IMR-90 (cell line): ENCODE measurements at regions not wholly inside any gene's neighbourhood (a gene's known extent, or its start where the extent isn't known, plus 50 kb on each side); places are given as distances from the start of the nearest gene placed in this dataset.

Experiments
- ATAC-seq: fragments of 200-7000 bp; cut with Tn5 transposase; 2 replicates; pipeline ENCODE4 v1.9.1; 2020; ENCODE audit warnings: low read depth, mild to moderate bottlenecking, moderate library complexity
- BruUV-seq: library from RNA; stranded (reverse); fragments of 400-500 nt; replicated peaks from 2 replicates; lab custom pipeline; 2021; lab: Mats Ljungman, UMichigan
- CTCF ChIA-PET: fragments of 300-600 bp; formaldehyde crosslinking; extraction: SDS; loops from one replicate; lab custom pipeline; 2021; ENCODE audit warnings: antibody characterized with exemption; lab: Yijun Ruan, JAX
- POLR2A ChIA-PET: fragments of 300-600 bp; sonication (Branson Sonifier 250); formaldehyde crosslinking; loops from one replicate; lab custom pipeline; 2022; ENCODE audit warnings: antibody characterized with exemption; ENCODE audit not compliant: unreplicated experiment; lab: Charles Lee
- DNase-seq: peaks from one replicate; pipeline ENCODE4 v3.0.0; 2013
- H2AFZ ChIP-seq: replicated peaks from 2 replicates; pipeline ENCODE3; 2013; ENCODE audit warnings: low read length, mild to moderate bottlenecking; ENCODE audit not compliant: poor library complexity
- H2AK5ac ChIP-seq: 2 replicates; pipeline ENCODE4 v1.6.1; 2013; ENCODE audit warnings: low read depth, low read length, inconsistent platforms
- H2AK9ac ChIP-seq: replicated peaks from 2 replicates; pipeline ENCODE3; 2013; ENCODE audit warnings: mild to moderate bottlenecking, low read depth, low read length, moderate library complexity; ENCODE audit not compliant: poor library complexity
- H2BK120ac ChIP-seq: 2 replicates; pipeline ENCODE4 v1.6.1; 2013; ENCODE audit warnings: low read depth, low read length, inconsistent platforms
- H2BK15ac ChIP-seq: 3 replicates; pipeline ENCODE4 v1.6.1; 2013; ENCODE audit warnings: low read depth, low read length, inconsistent platforms
- H2BK20ac ChIP-seq: 2 replicates; pipeline ENCODE4 v1.6.1; 2013; ENCODE audit warnings: low read depth, mild to moderate bottlenecking, inconsistent platforms, low read length, moderate library complexity
- H2BK5ac ChIP-seq: 2 replicates; pipeline ENCODE4 v1.6.1; 2013; ENCODE audit warnings: mild to moderate bottlenecking, low read depth, low read length, inconsistent platforms; ENCODE audit not compliant: poor library complexity, severe bottlenecking
- H3K14ac ChIP-seq: replicated peaks from 2 replicates; pipeline ENCODE4 v1.6.1; 2013; ENCODE audit warnings: low read depth, low read length, inconsistent platforms
- H3K18ac ChIP-seq: 2 replicates; pipeline ENCODE4 v1.6.1; 2013; ENCODE audit warnings: low read depth, low read length, control low read depth
- H3K23ac ChIP-seq: 2 replicates; pipeline ENCODE4 v1.6.1; 2013; ENCODE audit warnings: low read depth, low read length, inconsistent platforms
- H3K27ac ChIP-seq: 2 replicates; pipeline ENCODE4 v1.5.1; 2013; ENCODE audit warnings: mild to moderate bottlenecking, control low read depth, low read length; ENCODE audit not compliant: insufficient read depth
- H3K27me3 ChIP-seq: 2 replicates; pipeline ENCODE4 v1.6.1; 2013; ENCODE audit warnings: low read length; ENCODE audit not compliant: control insufficient read depth, insufficient read depth
- H3K36me3 ChIP-seq: 2 replicates; pipeline ENCODE4 v1.6.1; 2013; ENCODE audit warnings: low read length, mixed read lengths; ENCODE audit not compliant: control insufficient read depth, insufficient read depth
- H3K4ac ChIP-seq: 2 replicates; pipeline ENCODE4 v1.6.1; 2013; ENCODE audit warnings: low read depth, low read length, inconsistent platforms
- H3K4me1 ChIP-seq: 2 replicates; pipeline ENCODE4 v1.6.1; 2013; ENCODE audit warnings: low read length, mixed read lengths; ENCODE audit not compliant: control insufficient read depth, insufficient read depth
- H3K4me2 ChIP-seq: 2 replicates; pipeline ENCODE4 v1.6.1; 2013; ENCODE audit warnings: low read depth, mild to moderate bottlenecking, control low read depth, low read length, moderate library complexity
- H3K4me3 ChIP-seq: 2 replicates; pipeline ENCODE4 v1.5.1; 2013; ENCODE audit warnings: low read depth, mild to moderate bottlenecking, control low read depth, low read length, moderate library complexity; ENCODE audit not compliant: insufficient read depth
- H3K56ac ChIP-seq: 2 replicates; pipeline ENCODE4 v1.6.1; 2013; ENCODE audit warnings: low read length, inconsistent platforms; ENCODE audit not compliant: insufficient read depth; ENCODE audit errors: extremely low read depth
- H3K79me1 ChIP-seq, 2 experiments: 2 replicates each; pipeline ENCODE4 v1.6.1; 2013; ENCODE audit warnings: low read length in 2 of 2, inconsistent platforms in 1 of 2, low read depth in 1 of 2
- H3K9ac ChIP-seq: 2 replicates; pipeline ENCODE4 v1.6.1; 2013; ENCODE audit warnings: low read depth, low read length, control low read depth
- H3K9me1 ChIP-seq: 2 replicates; pipeline ENCODE4 v1.6.1; 2013; ENCODE audit warnings: low read length, inconsistent platforms; ENCODE audit not compliant: insufficient read depth
- H3K9me3 ChIP-seq: 2 replicates; pipeline ENCODE4 v1.6.1; 2013; ENCODE audit warnings: low read length; ENCODE audit not compliant: control insufficient read depth, insufficient read depth
- H4K20me1 ChIP-seq: 2 replicates; pipeline ENCODE4 v1.6.1; 2013; ENCODE audit warnings: low read length, inconsistent platforms; ENCODE audit not compliant: insufficient read depth
- H4K5ac ChIP-seq: 2 replicates; pipeline ENCODE4 v1.6.1; 2013; ENCODE audit warnings: mild to moderate bottlenecking, low read depth, low read length, control low read depth
- H4K8ac ChIP-seq, 2 experiments: 2 replicates each; pipeline ENCODE4 v1.6.1; 2013; ENCODE audit warnings: low read depth in 2 of 2, low read length in 2 of 2, control low read depth in 1 of 2, inconsistent platforms in 1 of 2
- H4K91ac ChIP-seq: 2 replicates; pipeline ENCODE4 v1.6.1; 2013; ENCODE audit warnings: low read depth, low read length, inconsistent platforms; ENCODE audit not compliant: insufficient read depth
- CHD1 ChIP-seq: IDR thresholded peaks from 2 replicates; pipeline ENCODE4 v1.6.1; 2012; ENCODE audit warnings: low read depth, low read length, improper control_type of control experiment
- MAZ ChIP-seq: IDR thresholded peaks from 2 replicates; pipeline ENCODE4 v1.6.1; 2012; ENCODE audit warnings: low read depth, mild to moderate bottlenecking, low read length, improper control_type of control experiment, moderate library complexity, borderline replicate concordance
- WGBS, 2 experiments: methylation state at CpG; one replicate each; pipeline versions ENCODE4 v1.1.5 to v1.1.7; 2013; ENCODE audit warnings: missing lambda C conversion rate in 2 of 2; ENCODE audit not compliant: insufficient read length in 1 of 2; ENCODE audit errors: extremely low coverage in 2 of 2; 5-methylcytosine and 5-hydroxymethylcytosine counted together
- dilution Hi-C: fragments of 300-500 bp; cut with HindIII; formaldehyde crosslinking; loops from one replicate; pipeline ENCODE4 v1.14.3; 2018; ENCODE audit warnings: low sequenced_read_pairs; ENCODE audit not compliant: unreplicated experiment
- in situ Hi-C: fragments of 300-500 bp; cut with MboI; formaldehyde crosslinking; loops from 3 replicates; pipeline ENCODE4 v1.14.3; 2019; ENCODE audit warnings: low sequenced_read_pairs, inconsistent platforms, mixed read lengths
- intact Hi-C: fragments of 100-400 bp; cut with micrococcal nuclease; formaldehyde crosslinking; loops from 2 replicates; pipeline ENCODE4 v1.10.0; 2022
- TF ChIP-seq, protein P1 (sequence below): conservative IDR thresholded peaks from 2 replicates; pipeline ENCODE4 v1.5.1; 2012; ENCODE audit warnings: mild to moderate bottlenecking, low read depth, low read length, improper control_type of control experiment

DNA sequence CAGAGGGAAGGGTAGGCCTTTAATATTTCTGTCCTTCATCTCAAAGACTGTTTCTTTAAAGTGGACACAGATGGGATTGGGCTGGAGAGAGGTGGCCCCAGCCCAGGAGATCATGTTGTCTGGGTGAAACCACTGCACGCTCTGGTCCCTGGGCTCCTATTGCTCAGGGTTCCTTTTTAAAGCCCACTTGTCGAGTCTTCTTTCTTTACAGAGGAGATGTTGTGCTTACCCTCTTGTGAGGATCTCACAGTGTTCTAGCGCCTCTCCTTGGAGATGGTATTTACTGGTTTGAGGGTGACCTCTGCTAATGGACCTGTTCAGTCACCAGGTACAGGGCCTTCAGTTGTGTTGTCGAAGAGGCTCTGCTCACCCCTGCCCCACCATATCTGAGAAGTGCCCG lies 128.4 kb downstream of the TM9SF2 start:
- CTCF ChIA-PET = no interaction called here
- TF ChIP-seq MAZ (no peak), CHD1 (no peak)
- TF ChIP-seq, protein P1, sequence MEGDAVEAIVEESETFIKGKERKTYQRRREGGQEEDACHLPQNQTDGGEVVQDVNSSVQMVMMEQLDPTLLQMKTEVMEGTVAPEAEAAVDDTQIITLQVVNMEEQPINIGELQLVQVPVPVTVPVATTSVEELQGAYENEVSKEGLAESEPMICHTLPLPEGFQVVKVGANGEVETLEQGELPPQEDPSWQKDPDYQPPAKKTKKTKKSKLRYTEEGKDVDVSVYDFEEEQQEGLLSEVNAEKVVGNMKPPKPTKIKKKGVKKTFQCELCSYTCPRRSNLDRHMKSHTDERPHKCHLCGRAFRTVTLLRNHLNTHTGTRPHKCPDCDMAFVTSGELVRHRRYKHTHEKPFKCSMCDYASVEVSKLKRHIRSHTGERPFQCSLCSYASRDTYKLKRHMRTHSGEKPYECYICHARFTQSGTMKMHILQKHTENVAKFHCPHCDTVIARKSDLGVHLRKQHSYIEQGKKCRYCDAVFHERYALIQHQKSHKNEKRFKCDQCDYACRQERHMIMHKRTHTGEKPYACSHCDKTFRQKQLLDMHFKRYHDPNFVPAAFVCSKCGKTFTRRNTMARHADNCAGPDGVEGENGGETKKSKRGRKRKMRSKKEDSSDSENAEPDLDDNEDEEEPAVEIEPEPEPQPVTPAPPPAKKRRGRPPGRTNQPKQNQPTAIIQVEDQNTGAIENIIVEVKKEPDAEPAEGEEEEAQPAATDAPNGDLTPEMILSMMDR = no peak
- intact Hi-C loops = no loop called here

More for the DNA sequence above, 128.4 kb downstream of the TM9SF2 start:
- no peaks in the 10 kb centered on the region for H3K79me1 ChIP-seq
- H4K8ac ChIP-seq = no peak overlapping the region
- no peak overlapping the region for H2AK5ac ChIP-seq
- H3K18ac ChIP-seq = no peak overlapping the region
- H4K5ac ChIP-seq = no peak overlapping the region
- no peak overlapping the region for H3K9ac ChIP-seq
- H4K20me1 ChIP-seq = no peaks in the 10 kb centered on the region
- no CpG with 5 or more reads among the region's 5 CpGs for WGBS, 2 experiments
- POLR2A ChIA-PET = no interaction called here
- no peak overlapping the region for H3K4me2 ChIP-seq
- H2BK20ac ChIP-seq = no peak overlapping the region
- in situ Hi-C loops (no loop called here), dilution Hi-C loops (no loop called here)
- H3K27ac ChIP-seq = no peak overlapping the region
- no peak overlapping the region for H4K91ac ChIP-seq
- H2BK5ac ChIP-seq = no peak overlapping the region
- H3K9me3 ChIP-seq = no peaks in the 10 kb centered on the region
- BruUV-seq = no TSS peak
- H3K23ac ChIP-seq = no peak overlapping the region
- no peak overlapping the region for H2BK120ac ChIP-seq
- DNase-seq (no peak), ATAC-seq (no peak)
- no peaks in the 10 kb centered on the region for H3K4me1 ChIP-seq
- no peak overlapping the region for H2AK9ac ChIP-seq
- no peak overlapping the region for H3K56ac ChIP-seq
- H3K36me3 ChIP-seq = no peaks in the 10 kb centered on the region
- no peak overlapping the region for H3K4ac ChIP-seq
- H3K4me3 ChIP-seq = no peak overlapping the region
- H2AFZ ChIP-seq = no peak overlapping the region
- H2BK15ac ChIP-seq = no peak overlapping the region
- no peak overlapping the region for H3K14ac ChIP-seq
- H3K27me3 ChIP-seq = peaks cover 13% of the 10 kb centered on the region
- no peaks in the 10 kb centered on the region for H3K9me1 ChIP-seq
